C4-2B (cell line): ENCODE measurements at regions not wholly inside any gene's neighbourhood (a gene's known extent, or its start where the extent isn't known, plus 50 kb on each side); places are given as distances from the start of the nearest gene placed in this dataset.
"Not testable (repeated sequence)": the region's sequence is repeated elsewhere in the genome, so short reads cannot be mapped to it uniquely, and the experiment has no call there.

ENCODE experiments used
- H3K27ac ChIP-seq: fragments of 450-650 bp; 2 replicates; pipeline ENCODE4 v1.5.1; 2017
- CTCF ChIP-seq: fragments of 450-650 bp; conservative IDR thresholded peaks from 2 replicates; pipeline ENCODE4 v1.5.1; 2017; ENCODE audit warnings: mild to moderate bottlenecking
- ZFX ChIP-seq: fragments of 450-650 bp; IDR thresholded peaks from 2 replicates; pipeline ENCODE4 v1.6.1; 2017

GRCh38 chr2:215637651-215638050, 201.8 kb upstream of the FN1 start:
- TF ChIP-seq ZFX: no peak
- no peak for TF ChIP-seq CTCF
- H3K27ac ChIP-seq: no peak overlapping the region

- H3K27ac ChIP-seq: no peak overlapping the region
- TF ChIP-seq CTCF: no peak
These were observed 200.9 kb upstream of the FN1 start for GRCh38 chr2:215636816-215637215.

DNA sequence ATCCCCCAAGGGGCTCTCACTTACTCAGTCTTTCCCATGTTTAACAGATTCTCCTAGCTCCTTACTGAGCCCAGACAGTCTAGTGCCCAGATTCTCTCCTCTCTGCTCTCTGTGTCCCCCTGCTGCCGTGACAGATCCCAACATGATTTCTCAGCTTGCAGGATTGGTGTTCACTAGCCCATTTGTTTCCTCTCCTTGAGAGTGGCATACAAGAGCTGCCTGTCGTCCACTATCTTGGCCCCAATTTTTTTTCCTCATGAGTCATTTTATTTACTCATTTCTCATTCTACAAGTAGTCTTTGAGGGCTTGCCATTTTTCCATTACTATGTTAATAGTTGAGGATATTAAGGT, 199.9 kb upstream of the FN1 start:
- no peak overlapping the region for H3K27ac ChIP-seq
- TF ChIP-seq CTCF (no peak; the same call in 1 of the 2 replicates), ZFX (no peak)

- TF ChIP-seq CTCF (no peak), ZFX (no peak)
- no peak overlapping the region for H3K27ac ChIP-seq
These were observed 199.4 kb upstream of the FN1 start for GRCh38 chr2:215635071-215635787.

DNA sequence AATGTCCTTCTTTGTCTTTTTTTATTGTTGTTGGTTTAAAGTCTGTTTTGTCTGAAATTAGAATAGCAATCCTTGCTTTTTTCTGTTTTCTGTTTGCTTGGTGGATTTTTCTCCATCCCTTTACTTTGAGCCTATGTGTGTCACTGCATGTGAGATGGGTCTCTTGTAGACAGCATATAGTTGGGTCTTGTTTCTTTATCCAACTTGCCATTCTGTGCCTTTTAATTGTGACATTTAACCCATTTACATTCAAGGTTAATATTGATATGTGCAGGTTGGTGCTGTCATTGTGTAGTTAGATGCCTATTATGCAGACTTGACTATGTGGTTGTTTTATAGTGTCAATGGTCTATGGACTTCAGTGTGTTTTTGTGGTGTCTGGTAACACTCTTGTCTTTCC, 197.5 kb upstream of the FN1 start:
- H3K27ac ChIP-seq: no peak overlapping the region
- TF ChIP-seq CTCF: no peak

DNA sequence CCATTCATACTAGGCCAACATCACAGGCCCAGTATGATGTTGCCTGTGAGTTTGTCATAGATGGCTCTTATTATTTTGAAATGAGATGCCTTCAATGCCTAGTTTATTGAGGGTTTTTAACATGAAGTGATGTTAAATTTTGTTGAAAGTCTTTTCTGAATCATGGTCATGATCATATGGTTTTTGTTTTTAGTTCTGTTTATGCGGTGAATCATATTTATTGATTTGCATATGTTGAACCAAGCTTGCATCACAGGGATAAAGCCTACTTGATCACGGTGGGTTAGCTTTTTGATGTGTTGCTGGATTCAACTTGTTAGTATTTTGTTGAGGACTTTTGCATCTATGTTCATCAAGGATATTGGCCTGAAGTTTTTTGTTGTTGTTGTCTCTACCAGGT, 195.8 kb upstream of the FN1 start:
- H3K27ac ChIP-seq: no peak overlapping the region
- TF ChIP-seq CTCF: no peak
- no peak for TF ChIP-seq ZFX

DNA sequence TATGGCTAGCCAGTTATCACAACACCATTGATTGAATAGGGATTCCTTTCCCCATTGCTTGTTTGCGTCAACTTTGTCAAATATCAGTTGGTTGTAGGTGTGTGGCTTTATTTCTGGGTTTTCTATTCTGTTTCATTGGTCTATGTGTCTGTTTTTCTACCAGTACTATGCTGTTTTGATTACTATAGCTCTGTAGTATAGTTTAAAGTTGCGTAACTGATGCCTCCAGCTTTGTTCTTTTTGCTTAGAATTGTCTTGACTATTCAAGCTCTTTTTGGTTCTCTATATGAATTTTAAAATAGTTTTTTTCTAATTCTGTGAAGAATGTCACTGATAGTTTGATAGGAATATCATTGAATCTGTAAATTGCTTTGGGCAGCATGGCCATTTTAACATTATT, 194.9 kb upstream of the FN1 start:
- H3K27ac ChIP-seq: not testable (repeated sequence)

GRCh38 chr2:215627771-215628170, 191.9 kb upstream of the FN1 start:
- H3K27ac ChIP-seq: no peak overlapping the region
- no peak for TF ChIP-seq CTCF
- no peak for TF ChIP-seq ZFX
